Activated CD4-positive, alpha-beta T cell treated with anti-CD3 and anti-CD28 coated beads, Interleukin-2, amount 10 ng/mL, durations not matched to agents 24 days and 14 days (primary cell): ENCODE measurements at regions not wholly inside any gene's neighbourhood (a gene's known extent, or its start where the extent isn't known, plus 50 kb on each side); places are given as distances from the start of the nearest gene placed in this dataset.
"Not testable (repeated sequence)": the region's sequence is repeated elsewhere in the genome, so short reads cannot be mapped to it uniquely, and the experiment has no call there.

Source experiments
- DNase-seq: peaks from one replicate; pipeline ENCODE4 v3.0.0; 2022
- H3K27ac Mint-ChIP-seq: one replicate; pipeline ENCODE4 v1.8.0; 2022; ENCODE audit warnings: mild to moderate bottlenecking, mixed read lengths
- H3K27me3 Mint-ChIP-seq: one replicate; pipeline ENCODE4 v1.8.0; 2022; ENCODE audit warnings: mixed read lengths
- H3K36me3 Mint-ChIP-seq: one replicate; pipeline ENCODE4 v1.8.0; 2022; ENCODE audit warnings: low read depth, mild to moderate bottlenecking, mixed read lengths
- H3K4me1 Mint-ChIP-seq: one replicate; pipeline ENCODE4 v1.8.0; 2021; ENCODE audit warnings: mixed read lengths
- H3K4me3 Mint-ChIP-seq: one replicate; pipeline ENCODE4 v1.8.0; 2022; ENCODE audit warnings: mild to moderate bottlenecking, moderate library complexity, mixed read lengths
- H3K9me3 Mint-ChIP-seq: one replicate; pipeline ENCODE4 v1.8.0; 2021; ENCODE audit warnings: mixed read lengths
- intact Hi-C: fragments of 100-400 bp; cut with micrococcal nuclease; formaldehyde crosslinking; loops from one replicate; pipeline ENCODE4 v1.15.1; 2023

- Mint-ChIP-seq H3K4me3 (no peak overlapping the region), H3K4me1 (no peaks in the 10 kb centered on the region), H3K27ac (no peak overlapping the region), H3K36me3 (no peaks in the 10 kb centered on the region), H3K27me3 (no peaks in the 10 kb centered on the region), H3K9me3 (no peaks in the 10 kb centered on the region)
- intact Hi-C loops, result no loop called here
- DNase-seq, result no peak
These were observed 72.9 kb downstream of the ZNF622 start for GRCh38 chr5:16392718-16393117.

- Mint-ChIP-seq H3K9me3 (no peaks in the 10 kb centered on the region), H3K27ac (no peak overlapping the region), H3K4me1 (no peaks in the 10 kb centered on the region), H3K36me3 (no peaks in the 10 kb centered on the region), H3K27me3 (no peaks in the 10 kb centered on the region), H3K4me3 (no peak overlapping the region)
- intact Hi-C loops, result no loop called here
- DNase-seq, result no peak
These were observed 73.5 kb downstream of the ZNF622 start for GRCh38 chr5:16391858-16392649.

GRCh38 chr5:16390825-16391224, 74.8 kb downstream of the ZNF622 start:
- H3K27me3 Mint-ChIP-seq, result peaks cover 2% of the 10 kb centered on the region
- no peak overlapping the region for H3K4me3 Mint-ChIP-seq
- intact Hi-C loops, result no loop called here
- no peaks in the 10 kb centered on the region for H3K9me3 Mint-ChIP-seq
- no peaks in the 10 kb centered on the region for H3K36me3 Mint-ChIP-seq
- DNase-seq, result no peak
- no peak overlapping the region for H3K27ac Mint-ChIP-seq
- no peaks in the 10 kb centered on the region for H3K4me1 Mint-ChIP-seq

- Mint-ChIP-seq H3K27ac (no peak overlapping the region), H3K9me3 (no peaks in the 10 kb centered on the region), H3K4me1 (no peaks in the 10 kb centered on the region), H3K4me3 (no peak overlapping the region), H3K36me3 (no peaks in the 10 kb centered on the region), H3K27me3 (peaks cover 2% of the 10 kb centered on the region)
- intact Hi-C loops, result no loop called here
- DNase-seq, result no peak
These were observed 80.0 kb downstream of the ZNF622 start for GRCh38 chr5:16385516-16386090.

- Mint-ChIP-seq H3K9me3 (no peaks in the 10 kb centered on the region), H3K27ac (no peak overlapping the region), H3K4me1 (no peaks in the 10 kb centered on the region), H3K27me3 (peaks cover 2% of the 10 kb centered on the region), H3K36me3 (no peaks in the 10 kb centered on the region), H3K4me3 (no peak overlapping the region)
- no peak for DNase-seq
- intact Hi-C loops, result no loop called here
These were observed 80.8 kb downstream of the ZNF622 start for GRCh38 chr5:16384804-16385203.

GRCh38 chr5:16384222-16384621, 81.4 kb downstream of the ZNF622 start:
- Mint-ChIP-seq H3K27me3 (peaks cover 2% of the 10 kb centered on the region), H3K9me3 (no peaks in the 10 kb centered on the region), H3K4me3 (no peak overlapping the region), H3K27ac (no peak overlapping the region), H3K36me3 (no peaks in the 10 kb centered on the region), H3K4me1 (no peaks in the 10 kb centered on the region)
- no peak for DNase-seq
- intact Hi-C loops, result no loop called here

GRCh38 chr5:16383544-16384052, 82.0 kb downstream of the ZNF622 start:
- Mint-ChIP-seq H3K9me3 (no peaks in the 10 kb centered on the region), H3K4me1 (no peaks in the 10 kb centered on the region), H3K36me3 (no peaks in the 10 kb centered on the region), H3K27ac (no peak overlapping the region), H3K27me3 (peaks cover 2% of the 10 kb centered on the region), H3K4me3 (no peak overlapping the region)
- intact Hi-C loops, result no loop called here
- DNase-seq, result no peak

- no peak for DNase-seq
- intact Hi-C loops, result no loop called here
- no peaks in the 10 kb centered on the region for H3K4me1 Mint-ChIP-seq
- no peak overlapping the region for H3K27ac Mint-ChIP-seq
- no peaks in the 10 kb centered on the region for H3K9me3 Mint-ChIP-seq
- H3K36me3 Mint-ChIP-seq, result no peaks in the 10 kb centered on the region
- no peak overlapping the region for H3K4me3 Mint-ChIP-seq
- peaks cover 2% of the 10 kb centered on the region for H3K27me3 Mint-ChIP-seq
These were observed 83.6 kb downstream of the ZNF622 start for GRCh38 chr5:16382047-16382446.

- H3K4me3 Mint-ChIP-seq, result no peak overlapping the region
- DNase-seq, result no peak
- H3K9me3 Mint-ChIP-seq, result no peaks in the 10 kb centered on the region
- no peak overlapping the region for H3K27ac Mint-ChIP-seq
- intact Hi-C loops, result no loop called here
- no peaks in the 10 kb centered on the region for H3K4me1 Mint-ChIP-seq
- peaks cover 2% of the 10 kb centered on the region for H3K27me3 Mint-ChIP-seq
- no peaks in the 10 kb centered on the region for H3K36me3 Mint-ChIP-seq
These were observed 86.8 kb downstream of the ZNF622 start for GRCh38 chr5:16378762-16379161.

- Mint-ChIP-seq H3K9me3 (no peaks in the 10 kb centered on the region), H3K27me3 (peaks cover 2% of the 10 kb centered on the region), H3K4me3 (no peak overlapping the region), H3K4me1 (no peaks in the 10 kb centered on the region), H3K36me3 (no peaks in the 10 kb centered on the region), H3K27ac (no peak overlapping the region)
- no peak for DNase-seq
- intact Hi-C loops, result no loop called here
These were observed 93.1 kb downstream of the ZNF622 start for GRCh38 chr5:16372493-16372892.

- Mint-ChIP-seq H3K27ac (no peak overlapping the region), H3K36me3 (no peaks in the 10 kb centered on the region), H3K4me3 (no peak overlapping the region), H3K9me3 (no peaks in the 10 kb centered on the region), H3K4me1 (no peaks in the 10 kb centered on the region), H3K27me3 (no peaks in the 10 kb centered on the region)
- intact Hi-C loops, result no loop called here
- no peak for DNase-seq
These were observed 99.1 kb downstream of the ZNF622 start for GRCh38 chr5:16366491-16366890.

- Mint-ChIP-seq H3K27ac (no peak overlapping the region), H3K4me1 (no peaks in the 10 kb centered on the region), H3K9me3 (no peaks in the 10 kb centered on the region), H3K36me3 (no peaks in the 10 kb centered on the region), H3K4me3 (no peak overlapping the region), H3K27me3 (no peaks in the 10 kb centered on the region)
- DNase-seq, result no peak
- intact Hi-C loops, result no loop called here
These were observed 100.7 kb downstream of the ZNF622 start for GRCh38 chr5:16364910-16365309.

- intact Hi-C loops, H3K27me3 Mint-ChIP-seq, DNase-seq, H3K9me3 Mint-ChIP-seq, H3K27ac Mint-ChIP-seq, H3K4me1 Mint-ChIP-seq, H3K36me3 Mint-ChIP-seq, H3K4me3 Mint-ChIP-seq: not testable (repeated sequence)
These were observed 112.2 kb downstream of the ZNF622 start for GRCh38 chr5:16353439-16353838.

- intact Hi-C loops, result no loop called here
- no peaks in the 10 kb centered on the region for H3K36me3 Mint-ChIP-seq
- H3K27me3 Mint-ChIP-seq, result no peaks in the 10 kb centered on the region
- no peaks in the 10 kb centered on the region for H3K9me3 Mint-ChIP-seq
- H3K4me1 Mint-ChIP-seq, result peaks cover 2% of the 10 kb centered on the region
- H3K27ac Mint-ChIP-seq, result no peak overlapping the region
- DNase-seq, result peak; percentile 24
- no peak overlapping the region for H3K4me3 Mint-ChIP-seq
These were observed 114.8 kb downstream of the ZNF622 start for GRCh38 chr5:16350816-16351215.

GRCh38 chr5:16346380-16346779, 119.2 kb downstream of the ZNF622 start:
- H3K9me3 Mint-ChIP-seq, result no peaks in the 10 kb centered on the region
- H3K27me3 Mint-ChIP-seq, result peaks cover 1% of the 10 kb centered on the region
- H3K36me3 Mint-ChIP-seq, result no peaks in the 10 kb centered on the region
- H3K4me3 Mint-ChIP-seq, result no peak overlapping the region
- DNase-seq, result no peak
- peaks cover 2% of the 10 kb centered on the region for H3K4me1 Mint-ChIP-seq
- H3K27ac Mint-ChIP-seq, result no peak overlapping the region
- intact Hi-C loops, result no loop called here
